HG03135 (cell line): ENCODE measurements at regions not wholly inside any gene's neighbourhood (a gene's known extent, or its start where the extent isn't known, plus 50 kb on each side); places are given as distances from the start of the nearest gene placed in this dataset.

ENCODE experiments used
- ATAC-seq: cut with Tn5 transposase; IDR thresholded peaks from one replicate; pipeline ENCODE4 v1.9.1; 2021; ENCODE audit warnings: mild to moderate bottlenecking, moderate library complexity; ENCODE audit not compliant: unreplicated experiment

GRCh38 chr18:44386401-44386800 lies 294.3 kb upstream of the SETBP1 start:
- no peak for ATAC-seq

GRCh38 chr18:44388329-44388728 lies 292.4 kb upstream of the SETBP1 start:
- ATAC-seq = no peak

GRCh38 chr18:44392933-44393332 lies 287.8 kb upstream of the SETBP1 start:
- ATAC-seq = no peak

GRCh38 chr18:44393406-44393805 lies 287.3 kb upstream of the SETBP1 start:
- no peak for ATAC-seq

- no peak for ATAC-seq
Measured at GRCh38 chr18:44396550-44396949, 284.1 kb upstream of the SETBP1 start.

GRCh38 chr18:44409071-44409470 lies 271.6 kb upstream of the SETBP1 start:
- no peak for ATAC-seq

GRCh38 chr18:44409515-44409914 lies 271.2 kb upstream of the SETBP1 start:
- ATAC-seq = no peak

GRCh38 chr18:44410740-44411139 lies 269.9 kb upstream of the SETBP1 start:
- no peak for ATAC-seq

GRCh38 chr18:44411262-44411905 lies 269.3 kb upstream of the SETBP1 start:
- ATAC-seq = no peak

GRCh38 chr18:44411976-44412375 lies 268.7 kb upstream of the SETBP1 start:
- no peak for ATAC-seq

- no peak for ATAC-seq
Measured at GRCh38 chr18:44423814-44424644, 256.7 kb upstream of the SETBP1 start.

- ATAC-seq = no peak
Measured at GRCh38 chr18:44424645-44425035, 256.0 kb upstream of the SETBP1 start.

GRCh38 chr18:44425161-44425560 lies 255.5 kb upstream of the SETBP1 start:
- ATAC-seq = no peak

GRCh38 chr18:44437603-44438002 lies 243.1 kb upstream of the SETBP1 start:
- no peak for ATAC-seq

- no peak for ATAC-seq
Measured at GRCh38 chr18:44450226-44450625, 230.5 kb upstream of the SETBP1 start.

- no peak for ATAC-seq
Measured at GRCh38 chr18:44452346-44452745, 228.3 kb upstream of the SETBP1 start.

- no peak for ATAC-seq
Measured at GRCh38 chr18:44453505-44453904, 227.2 kb upstream of the SETBP1 start.

GRCh38 chr18:44458777-44459176 lies 221.9 kb upstream of the SETBP1 start:
- no peak for ATAC-seq

- no peak for ATAC-seq
Measured at GRCh38 chr18:44464398-44465180, 216.1 kb upstream of the SETBP1 start.

- ATAC-seq = no peak
Measured at GRCh38 chr18:44465381-44465841, 215.3 kb upstream of the SETBP1 start.

GRCh38 chr18:44466997-44467396 lies 213.7 kb upstream of the SETBP1 start:
- no peak for ATAC-seq

- ATAC-seq = no peak
Measured at GRCh38 chr18:44467718-44468117, 213.0 kb upstream of the SETBP1 start.
